SKM-1 treated with dmso at 0.1 percent for 144 hours (cell line): ENCODE measurements at regions not wholly inside any gene's neighbourhood (a gene's known extent, or its start where the extent isn't known, plus 50 kb on each side); places are given as distances from the start of the nearest gene placed in this dataset.

ENCODE experiments used
- DNase-seq: peaks from one replicate; lab custom pipeline; 2025; ENCODE audit not compliant: unreplicated experiment; lab: John Stamatoyannopoulos, UW

DNA sequence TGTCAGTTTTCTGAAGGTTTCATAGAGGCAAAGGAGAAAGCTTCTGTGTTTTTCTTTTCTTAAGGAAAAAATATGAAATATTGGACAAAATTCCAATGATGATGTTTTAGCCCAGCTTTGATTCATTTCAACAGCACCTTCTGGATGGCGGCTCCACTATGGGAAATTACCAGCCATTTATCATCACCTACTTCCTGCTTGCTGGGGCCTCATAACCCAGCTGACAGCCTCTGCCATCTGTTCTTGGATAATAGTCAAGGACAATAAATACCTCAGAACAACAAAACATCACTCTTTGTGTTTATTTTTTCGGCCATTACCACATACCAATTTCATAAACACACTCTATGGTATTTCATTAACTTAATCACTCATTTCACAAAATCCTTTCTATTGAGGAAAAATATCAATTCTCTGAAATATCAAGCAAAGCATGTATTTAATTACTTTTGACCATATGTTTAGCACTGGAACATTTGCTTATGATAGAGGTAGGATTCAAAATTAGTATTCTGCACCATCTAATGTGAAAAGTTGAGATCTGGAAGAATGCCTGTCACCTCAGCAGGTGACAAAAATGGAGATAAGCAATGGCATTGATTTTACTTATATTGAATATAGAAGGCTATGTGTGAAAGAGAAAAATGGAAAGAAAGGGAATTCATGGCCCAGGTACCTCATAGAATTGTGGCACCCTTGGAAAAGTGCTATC lies 629.7 kb downstream of the LIG4 start:
- no peak for DNase-seq

DNA sequence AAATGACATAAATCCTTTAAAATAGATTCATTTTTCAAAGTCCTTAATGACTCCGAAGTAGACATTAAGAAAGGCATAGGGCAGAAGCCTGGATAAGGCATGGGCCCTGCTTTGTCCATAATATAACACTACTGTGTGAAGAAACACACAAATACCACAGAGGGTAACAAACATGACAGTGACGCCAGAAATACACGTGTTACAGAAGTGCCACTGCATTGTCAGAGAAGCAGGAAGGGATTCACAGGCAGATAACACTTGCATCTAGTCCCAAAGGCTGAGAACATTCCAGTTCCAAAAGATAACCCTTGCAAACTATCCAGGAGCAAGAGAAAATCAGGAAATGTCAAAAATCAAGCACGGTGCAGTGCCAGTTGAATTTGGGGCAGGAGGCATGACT lies 633.2 kb downstream of the LIG4 start:
- no peak for DNase-seq

DNA sequence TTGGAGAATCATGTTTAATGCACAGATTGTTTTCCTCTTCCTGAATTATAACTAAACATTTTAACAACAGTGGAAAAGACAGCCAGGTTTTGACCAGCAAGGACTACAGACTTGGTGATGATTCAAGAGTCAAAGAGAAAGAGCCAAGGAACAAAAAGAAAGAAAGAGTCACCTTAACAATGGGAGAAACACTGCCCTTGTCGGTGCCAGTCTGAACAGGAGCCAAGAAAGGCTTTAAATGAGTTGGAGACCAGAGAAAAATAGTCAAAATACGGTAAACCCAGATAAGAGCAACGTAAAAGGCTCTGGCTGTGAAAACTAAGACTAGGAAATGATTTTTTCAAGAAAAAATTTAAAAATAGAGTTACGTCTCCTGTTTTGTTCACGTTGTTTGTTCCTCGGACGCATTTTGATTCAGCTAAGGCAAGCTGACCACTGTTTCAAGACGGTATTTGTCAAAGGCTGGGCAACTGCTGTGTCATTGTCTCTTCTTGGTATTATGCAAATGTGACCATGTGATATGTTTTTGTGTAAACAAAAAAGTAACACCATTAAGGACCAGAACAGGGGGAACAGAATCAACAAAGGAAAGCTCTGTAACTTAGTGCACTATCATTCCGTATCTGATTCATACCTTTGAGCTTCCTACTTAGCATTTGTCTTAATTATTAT lies 634.5 kb downstream of the LIG4 start:
- no peak for DNase-seq

DNA sequence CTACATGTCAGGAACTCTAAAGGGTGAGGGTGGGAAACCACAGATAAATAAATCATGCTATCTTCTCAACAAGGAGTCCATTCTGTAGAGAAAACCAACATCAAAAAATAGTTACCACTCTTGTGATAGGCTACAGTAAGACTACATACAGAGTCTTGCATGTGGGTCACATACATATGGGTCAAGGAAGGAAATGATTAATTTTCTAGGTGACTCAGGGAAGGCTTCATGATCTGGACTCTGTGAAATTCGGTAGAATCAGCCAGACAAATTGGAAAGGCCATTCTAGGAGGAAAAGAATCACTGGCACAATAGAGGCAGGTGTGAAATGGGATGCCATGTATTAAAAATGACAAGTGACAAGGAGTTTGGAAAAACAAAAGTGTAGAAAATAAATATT lies 638.9 kb downstream of the LIG4 start:
- DNase-seq, result no peak

DNA sequence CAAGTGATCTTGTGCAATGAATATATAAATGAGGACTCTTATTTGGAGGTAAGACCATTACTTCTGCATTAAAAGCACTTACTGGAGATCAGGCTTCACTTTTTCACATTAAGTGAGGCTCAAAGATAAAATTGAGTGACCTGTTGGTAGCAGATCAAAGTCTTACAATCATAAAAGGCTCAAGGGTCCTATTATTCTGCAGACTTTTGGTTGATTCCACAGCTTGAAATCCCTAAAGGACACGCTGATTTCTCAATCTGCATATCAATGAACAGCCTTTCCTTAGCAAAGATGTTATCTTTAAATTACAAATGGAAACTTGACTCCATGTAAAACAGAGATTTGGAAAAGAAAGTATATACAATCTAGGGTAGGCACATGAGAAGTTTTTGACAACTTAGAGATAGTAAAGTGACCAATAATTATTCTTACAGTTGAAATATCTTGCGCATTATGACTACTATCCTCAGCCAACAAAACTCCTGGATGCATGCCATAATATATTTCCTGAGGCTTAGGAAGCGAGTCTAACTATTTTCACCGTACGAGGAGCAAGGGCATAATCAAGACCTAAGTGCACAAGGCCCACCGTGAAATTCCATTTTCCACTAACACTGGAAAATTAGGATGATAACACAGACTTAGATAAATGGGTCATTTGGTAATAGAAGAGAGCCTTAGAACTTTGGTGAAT lies 640.7 kb downstream of the LIG4 start:
- DNase-seq, result no peak

DNA sequence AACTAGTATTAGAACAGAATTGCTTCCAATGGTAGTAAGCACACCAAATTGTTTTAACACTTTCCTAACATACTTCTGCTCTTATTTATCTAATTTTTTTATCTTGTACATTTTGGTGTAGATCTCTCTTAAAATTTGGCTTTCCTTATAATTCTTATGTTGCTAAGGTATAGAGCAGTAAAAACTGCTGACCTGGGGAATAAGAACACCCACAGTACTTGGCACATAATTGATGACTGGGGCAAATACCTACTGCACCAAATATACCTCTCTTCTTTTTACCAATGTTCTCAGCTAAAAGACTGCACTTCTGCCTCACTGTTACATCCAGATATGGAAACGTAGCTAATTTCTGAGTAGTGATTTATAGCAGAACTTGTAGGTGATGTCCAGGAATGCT lies 642.2 kb downstream of the LIG4 start:
- DNase-seq, result no peak

DNA sequence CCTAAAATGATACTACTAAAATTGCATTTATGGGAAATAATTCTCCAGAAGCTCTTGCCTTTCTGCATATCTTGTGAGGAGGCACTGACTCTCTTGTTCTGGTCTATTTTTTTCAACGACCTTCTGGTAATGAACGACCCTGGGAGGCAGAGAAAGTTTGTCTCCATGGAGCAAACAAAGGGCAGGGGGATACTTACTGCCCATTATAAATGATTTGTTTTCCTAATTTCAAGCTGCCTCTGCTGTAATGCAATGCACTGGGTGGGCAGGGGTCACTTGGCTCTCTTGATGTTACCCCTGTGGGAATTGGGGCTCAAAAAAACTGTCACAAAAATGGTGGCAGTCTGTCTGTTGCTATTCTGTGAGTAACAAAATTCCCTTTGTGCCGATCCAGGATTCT lies 643.2 kb downstream of the LIG4 start:
- no peak for DNase-seq

DNA sequence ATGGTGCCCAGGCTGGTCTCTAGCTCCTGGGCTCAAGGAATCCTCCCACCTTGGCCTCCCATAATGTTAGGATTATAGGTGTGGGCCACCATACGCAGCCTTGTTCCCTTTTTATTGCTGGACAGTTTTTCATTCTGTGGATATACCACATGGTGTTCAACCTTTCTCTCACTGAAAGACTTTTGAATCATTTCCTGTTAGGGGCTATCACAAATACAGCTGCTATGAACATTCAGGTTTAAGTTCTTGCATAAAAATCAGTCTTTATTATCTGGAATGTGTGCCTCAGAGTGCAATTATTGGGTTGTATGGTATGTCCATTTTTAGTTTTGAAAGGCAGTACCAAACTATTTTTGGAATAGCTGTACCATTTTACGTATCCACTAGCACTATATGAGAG lies 647.2 kb downstream of the LIG4 start:
- DNase-seq, result no peak

DNA sequence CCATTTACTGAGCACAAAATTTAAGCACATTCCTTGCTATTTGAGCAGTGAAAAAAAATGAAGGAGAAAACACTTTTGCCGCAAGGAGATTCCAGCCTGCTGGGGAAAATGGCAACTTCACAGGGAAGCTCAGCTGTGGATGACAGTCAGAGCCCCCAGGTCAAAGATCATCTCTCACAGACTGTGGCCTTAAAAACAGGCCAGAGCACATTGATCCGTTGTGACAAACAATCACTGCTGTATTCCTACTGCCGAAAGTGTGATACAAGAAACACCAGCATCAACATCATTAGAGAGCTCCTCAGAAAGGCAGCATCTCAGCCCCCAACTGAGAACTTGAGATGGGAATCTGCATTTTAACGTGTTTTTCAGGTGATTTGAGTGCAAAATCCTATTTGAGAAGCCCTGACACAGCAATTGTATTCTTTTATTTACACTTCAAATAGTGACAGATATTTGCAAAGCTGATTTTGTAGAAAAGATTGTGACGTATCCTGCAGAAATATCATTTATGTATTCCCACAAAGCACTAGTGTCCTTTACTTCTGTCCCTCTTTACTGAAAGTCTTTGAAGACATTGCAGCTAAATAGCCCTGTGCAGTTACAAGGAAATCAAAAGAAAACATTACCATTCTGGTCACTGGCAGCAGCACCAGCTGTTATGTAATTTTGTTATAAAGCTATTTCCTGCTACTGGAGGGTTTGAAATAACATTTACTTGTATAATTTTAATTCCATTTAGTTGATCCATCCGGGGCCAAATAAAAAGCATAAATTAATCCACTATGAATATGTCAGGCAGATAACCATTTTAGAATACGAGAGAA lies 652.0 kb downstream of the LIG4 start:
- DNase-seq, result no peak

DNA sequence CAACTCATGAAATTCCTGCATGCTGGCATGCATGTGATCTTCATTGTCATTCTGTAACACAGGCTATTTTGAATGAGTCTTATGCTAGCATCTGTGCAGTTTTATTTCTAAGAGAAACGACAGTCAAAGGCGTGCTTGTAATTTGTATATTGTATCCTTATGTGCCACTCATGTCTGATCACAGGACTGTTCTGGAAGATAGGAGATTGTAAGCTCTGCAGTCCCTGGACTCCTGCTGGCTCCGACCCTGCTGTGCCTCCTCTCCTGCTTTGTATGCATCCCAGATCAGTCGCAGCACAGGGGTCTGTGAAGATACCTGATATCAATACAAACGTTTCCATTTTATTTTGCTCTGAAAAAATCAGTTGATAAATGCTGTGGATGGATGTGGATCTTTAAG lies 653.1 kb downstream of the LIG4 start:
- DNase-seq, result no peak

DNA sequence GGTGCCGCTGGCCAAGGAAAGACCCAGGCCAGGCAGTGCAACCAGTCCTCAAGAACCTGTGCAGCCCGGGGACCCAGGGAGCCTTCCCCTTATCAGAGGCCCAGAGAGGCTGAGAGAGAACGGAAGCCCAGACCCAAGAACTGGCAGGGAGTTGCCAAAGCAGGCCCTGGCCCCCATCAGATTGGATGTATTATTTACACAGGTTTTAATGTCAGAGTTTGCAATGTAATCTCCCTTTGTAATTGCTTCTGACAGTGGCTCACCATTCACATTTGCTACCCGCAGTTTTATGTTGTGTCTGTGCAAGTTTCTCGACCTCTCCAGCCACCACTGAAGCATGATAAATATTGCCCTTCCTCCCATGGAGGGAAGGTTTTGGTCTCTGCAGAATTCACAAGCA lies 660.9 kb downstream of the LIG4 start:
- no peak for DNase-seq

DNA sequence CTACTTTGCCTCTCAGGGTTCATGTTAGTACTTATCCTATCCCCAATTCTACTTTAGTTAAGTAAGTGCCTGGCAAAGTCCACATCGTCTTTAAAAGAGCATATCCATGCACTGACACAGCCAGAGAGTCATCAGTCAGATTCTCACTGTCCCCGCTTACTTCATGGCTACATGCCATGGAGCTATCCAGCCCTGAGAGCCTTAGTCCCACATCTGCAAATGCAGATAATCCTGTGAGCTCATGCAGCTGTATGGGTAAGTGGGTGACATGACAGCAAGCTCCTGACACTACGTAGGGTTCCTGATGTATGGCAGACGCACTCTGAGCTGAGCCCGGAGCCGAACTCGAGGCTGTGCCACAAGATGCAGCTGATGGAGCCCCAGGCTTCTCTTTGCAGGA lies 661.5 kb downstream of the LIG4 start:
- DNase-seq, result no peak

DNA sequence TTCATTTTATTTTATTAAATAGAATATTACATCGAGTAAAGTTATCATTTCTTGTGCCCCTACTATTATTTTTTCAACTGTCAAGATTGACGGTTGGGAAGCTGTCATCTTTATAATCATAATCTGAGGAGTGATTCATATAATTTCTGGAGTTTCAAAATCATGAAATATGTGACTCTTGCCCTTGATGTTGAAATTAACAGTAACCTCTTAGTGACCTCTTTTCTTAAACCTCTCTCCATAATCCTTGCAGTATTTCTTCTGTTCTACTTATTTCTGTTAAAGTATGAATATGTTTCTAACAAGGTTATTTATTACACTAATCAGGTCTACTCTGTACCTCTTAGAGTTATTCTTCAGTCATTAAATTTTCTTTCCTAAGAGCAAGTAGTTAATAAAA lies 663.8 kb downstream of the LIG4 start:
- DNase-seq, result no peak

DNA sequence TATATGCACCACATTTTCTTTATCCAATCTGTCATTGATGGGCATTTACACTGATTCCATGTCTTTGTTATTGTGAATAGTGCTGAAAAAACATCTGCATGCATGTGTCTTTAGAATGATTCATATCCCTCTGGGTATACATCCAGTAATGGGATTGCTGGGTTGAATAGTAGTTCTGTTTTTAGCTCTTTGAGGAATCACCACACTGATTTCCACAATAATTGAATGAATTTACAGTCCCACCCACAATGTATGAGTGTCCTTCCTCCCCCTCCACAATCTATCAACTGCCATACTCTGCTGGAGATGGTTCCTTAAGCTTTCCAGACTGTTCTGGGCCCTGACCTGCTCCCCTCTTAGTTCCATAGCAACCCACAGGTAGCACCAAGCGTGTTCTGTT lies 667.0 kb downstream of the LIG4 start:
- no peak for DNase-seq

DNA sequence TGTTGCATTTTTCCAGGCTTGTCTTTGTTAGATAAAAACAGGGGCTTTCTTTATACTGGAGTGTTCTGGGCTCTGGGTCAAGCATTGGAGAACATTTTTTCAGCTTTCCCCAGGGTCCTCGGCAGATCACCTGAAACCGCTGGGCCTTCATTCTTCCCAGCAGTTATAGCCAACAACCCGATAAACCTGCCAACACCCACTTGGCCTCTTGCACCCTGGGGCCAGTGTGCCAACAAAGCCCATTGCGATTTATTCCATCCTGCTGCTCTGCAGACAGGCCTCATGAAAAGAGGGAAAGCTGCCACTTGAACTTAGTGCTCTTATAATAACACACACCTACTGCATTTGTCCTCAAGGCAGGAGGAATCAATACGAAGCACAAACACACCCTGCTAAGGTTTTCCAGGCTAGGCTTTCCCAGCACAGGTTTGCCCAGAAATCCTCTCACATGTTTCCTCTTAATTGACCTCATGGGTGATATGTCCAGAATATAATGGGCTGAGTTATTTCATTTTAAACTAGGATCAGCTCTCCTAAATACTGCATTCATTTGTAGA lies 669.3 kb downstream of the LIG4 start:
- no peak for DNase-seq

DNA sequence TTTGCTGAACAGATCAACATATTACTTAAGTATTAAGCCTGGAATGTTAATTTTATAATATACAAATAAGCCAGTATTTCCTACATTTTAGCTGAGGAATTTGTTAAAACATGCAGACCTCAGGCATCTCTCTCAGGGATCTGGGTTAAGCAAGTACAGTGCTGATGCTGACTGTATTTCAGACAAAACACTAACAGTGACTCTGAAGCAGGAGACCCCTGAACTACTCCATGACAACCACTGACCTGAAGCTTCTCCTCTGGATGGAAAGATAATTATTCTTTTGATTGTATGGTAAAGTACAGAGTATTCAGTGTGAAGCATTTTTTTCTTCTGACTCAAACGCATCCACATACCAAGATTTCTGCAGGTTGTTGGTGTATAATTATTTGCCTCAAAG lies 680.8 kb downstream of the LIG4 start:
- DNase-seq, result no peak

DNA sequence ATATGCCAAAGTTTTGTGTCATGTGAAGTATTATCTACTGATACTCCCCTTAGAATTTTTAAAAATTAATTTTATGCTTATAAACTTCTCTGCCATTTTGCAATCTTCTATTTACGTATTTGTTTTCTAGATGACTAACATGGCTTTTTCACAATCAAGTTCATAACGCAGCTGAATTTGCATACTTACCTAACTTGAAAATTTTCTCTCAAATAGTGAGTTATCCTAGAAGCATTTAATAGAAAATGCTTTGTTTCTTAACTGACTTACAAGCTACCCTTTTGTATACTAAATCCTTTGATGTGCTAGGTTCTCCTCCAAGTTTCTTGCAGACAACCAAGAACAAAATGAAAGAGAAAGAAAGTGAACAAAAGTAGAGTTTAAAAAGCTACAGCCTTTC lies 683.5 kb downstream of the LIG4 start:
- no peak for DNase-seq

DNA sequence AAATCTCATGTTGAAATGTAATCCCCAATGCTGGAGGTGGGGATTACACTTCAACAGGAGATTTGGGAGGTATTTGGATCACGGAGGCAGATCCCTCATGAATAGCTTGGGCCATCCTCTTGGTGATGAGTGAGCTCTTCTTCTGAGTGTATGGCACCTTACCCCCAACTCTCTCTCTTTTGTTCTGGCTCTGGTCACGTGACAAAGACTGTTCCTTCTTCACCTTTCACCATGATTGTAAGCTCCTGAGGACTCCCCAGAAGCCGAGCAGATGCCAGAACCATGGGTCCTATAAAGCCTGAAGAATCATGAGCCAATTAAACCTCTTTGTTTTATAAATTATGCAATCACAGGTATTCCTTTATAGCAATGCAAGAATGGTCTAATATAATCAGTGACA lies 684.2 kb downstream of the LIG4 start:
- DNase-seq, result no peak

DNA sequence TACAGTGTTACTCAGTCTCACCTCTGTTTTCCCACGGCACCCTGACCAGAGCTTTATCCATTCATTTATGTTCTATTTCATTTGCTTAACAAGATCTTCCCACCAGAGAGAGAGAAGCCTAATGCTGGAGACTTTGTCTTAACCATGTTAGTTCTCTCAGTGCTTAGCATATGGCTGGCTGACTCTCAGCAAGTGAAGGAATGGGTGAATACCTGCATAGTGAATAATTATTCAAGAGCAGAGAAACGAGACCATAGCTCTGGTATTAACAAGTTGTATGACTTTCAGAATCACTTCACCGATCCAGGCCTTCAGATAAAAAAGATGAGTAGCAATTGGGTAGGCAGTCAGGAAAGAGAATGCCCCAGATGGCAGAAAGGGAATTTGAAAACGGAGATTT lies 686.3 kb downstream of the LIG4 start:
- DNase-seq, result no peak

DNA sequence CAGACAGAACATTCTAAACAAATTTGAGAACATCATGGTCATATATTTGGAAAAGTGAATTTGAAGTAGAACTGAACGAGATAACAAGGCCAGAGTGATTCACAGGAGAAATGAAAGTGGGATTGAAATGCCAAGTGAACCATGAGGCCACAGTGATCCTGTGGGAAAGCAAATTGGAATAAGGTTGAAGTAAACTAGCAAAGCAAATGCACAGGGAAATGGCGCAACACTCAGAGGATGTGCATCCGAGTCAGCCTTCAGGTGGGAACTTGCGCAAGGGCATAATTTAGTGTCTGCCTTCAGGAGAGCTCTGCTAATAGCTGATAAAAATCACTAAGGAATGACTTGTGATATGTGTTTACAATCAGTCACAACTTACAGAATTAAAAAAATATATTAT lies 696.6 kb downstream of the LIG4 start:
- no peak for DNase-seq

DNA sequence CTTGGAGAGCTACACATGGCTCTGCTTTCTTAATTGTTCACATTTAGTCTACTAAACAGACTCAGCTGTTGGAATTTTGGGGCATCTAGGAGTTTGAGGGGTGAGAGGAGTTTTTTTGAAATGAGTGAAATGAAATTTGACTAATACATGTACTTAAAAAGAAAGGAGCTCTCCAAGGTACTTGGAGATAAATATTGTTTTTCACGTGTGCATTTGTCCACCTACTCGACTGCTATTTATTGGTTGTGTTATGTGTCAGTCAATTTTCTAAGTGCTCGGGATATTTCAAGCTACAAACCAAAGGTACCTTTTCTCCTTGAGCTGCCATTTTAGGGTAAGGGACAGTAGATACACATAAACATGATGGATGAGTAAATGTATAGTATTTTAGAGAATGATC lies 697.0 kb downstream of the LIG4 start:
- no peak for DNase-seq
